ENCODE measurements at regions not wholly inside any gene's neighbourhood (a gene's known extent, or its start where the extent isn't known, plus 50 kb on each side); places are given as distances from the start of the nearest gene placed in this dataset.

DNA sequence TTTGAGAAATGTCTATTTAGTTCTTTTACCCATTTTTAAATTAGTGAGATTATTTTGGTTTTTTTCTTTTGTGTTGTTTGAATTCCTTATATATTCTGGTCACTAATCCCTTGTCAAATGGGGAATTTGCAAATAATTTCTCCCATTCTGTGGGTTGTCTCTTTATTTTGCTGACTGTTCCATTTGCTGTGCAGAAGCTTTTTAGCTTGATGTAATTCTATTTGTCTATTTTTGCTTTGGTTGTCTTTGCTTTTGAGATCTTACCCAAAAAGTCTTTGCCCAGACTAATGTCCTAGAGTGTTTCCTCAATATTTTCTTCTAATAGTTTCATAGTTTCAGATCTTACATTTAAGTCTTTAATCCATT, 472.9 kb downstream of the TBL1XR1 start:
- H3K9me3 ChIP-seq (ENCODE audit: insufficient read depth, low read length) = no peaks in the 10 kb centered on the region
- no peak overlapping the region for H3K9ac ChIP-seq (ENCODE audit: insufficient read length, low read depth)
- H3K36me3 ChIP-seq (ENCODE audit: insufficient read depth, insufficient read length, low read length) = no peaks in the 10 kb centered on the region
- no peak for DNase-seq (ENCODE audit: low read depth, low spot score)
- no peak overlapping the region for H3K4me3 ChIP-seq (ENCODE audit: insufficient read length, low read depth)
- no peaks in the 10 kb centered on the region for H3K4me1 ChIP-seq (ENCODE audit: insufficient read depth, insufficient read length)
- H3K27me3 ChIP-seq (ENCODE audit: insufficient read depth, insufficient read length) = no peaks in the 10 kb centered on the region
- TF ChIP-seq ZNF274 (IDR thresholded peaks at IDR 0.05; ENCODE audit: low read depth, low read length) = no peak
- TF ChIP-seq YY1 (IDR thresholded peaks at IDR 0.05; ENCODE audit: insufficient read depth, insufficient read length) = no peak
- TF ChIP-seq SUZ12 (IDR thresholded peaks at IDR 0.05; ENCODE audit: extremely low read depth, insufficient read depth, insufficient read length) = no peak

DNA sequence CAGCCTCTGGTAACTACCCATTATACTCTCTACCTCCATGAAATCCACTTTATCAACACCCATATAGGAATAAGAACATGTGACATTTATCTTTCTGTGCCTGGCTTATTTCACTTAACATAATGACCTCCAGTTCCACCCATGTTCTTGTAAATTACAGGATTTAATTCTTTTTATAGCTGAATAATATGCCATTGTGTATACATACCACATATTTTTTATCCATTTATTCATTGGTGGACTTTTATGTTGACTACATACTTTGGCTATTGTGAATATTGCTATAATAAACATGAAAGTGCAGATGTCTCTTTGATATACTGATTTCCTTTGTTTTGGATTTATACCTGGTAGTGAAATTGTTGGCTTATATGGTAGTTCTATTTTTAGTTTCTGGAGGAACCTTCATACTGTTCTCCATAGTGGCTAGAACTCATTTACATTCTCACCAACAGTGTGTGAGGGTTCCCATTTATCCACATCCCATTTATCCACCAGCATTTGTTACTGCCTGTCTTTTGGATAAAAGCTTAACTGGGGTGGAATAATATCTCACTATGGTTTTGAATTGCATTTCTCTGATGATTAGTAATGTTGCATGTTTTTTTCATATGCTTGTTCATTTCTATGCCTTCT, 473.4 kb downstream of the TBL1XR1 start:
- Histone ChIP-seq H3K27me3 (ENCODE audit: insufficient read depth, insufficient read length) (no peaks in the 10 kb centered on the region), H3K36me3 (ENCODE audit: insufficient read depth, insufficient read length, low read length) (no peaks in the 10 kb centered on the region), H3K4me1 (ENCODE audit: insufficient read depth, insufficient read length) (no peaks in the 10 kb centered on the region), H3K4me3 (ENCODE audit: insufficient read length, low read depth) (no peak overlapping the region), H3K9ac (ENCODE audit: insufficient read length, low read depth) (no peak overlapping the region), H3K9me3 (ENCODE audit: insufficient read depth, low read length) (no peaks in the 10 kb centered on the region)
- TF ChIP-seq YY1 (IDR thresholded peaks at IDR 0.05; ENCODE audit: insufficient read depth, insufficient read length) (no peak), SUZ12 (IDR thresholded peaks at IDR 0.05; ENCODE audit: extremely low read depth, insufficient read depth, insufficient read length) (no peak), ZNF274 (IDR thresholded peaks at IDR 0.05; ENCODE audit: low read depth, low read length) (no peak)
- no peak for DNase-seq (ENCODE audit: low read depth, low spot score)

GRCh38 chr3:176714034-176714433, 483.2 kb downstream of the TBL1XR1 start:
- Histone ChIP-seq H3K36me3 (ENCODE audit: insufficient read depth, insufficient read length, low read length) (no peaks in the 10 kb centered on the region), H3K9ac (ENCODE audit: insufficient read length, low read depth) (no peak overlapping the region), H3K4me3 (ENCODE audit: insufficient read length, low read depth) (no peak overlapping the region), H3K27me3 (ENCODE audit: insufficient read depth, insufficient read length) (no peaks in the 10 kb centered on the region), H3K4me1 (ENCODE audit: insufficient read depth, insufficient read length) (no peaks in the 10 kb centered on the region), H3K9me3 (ENCODE audit: insufficient read depth, low read length) (no peaks in the 10 kb centered on the region)
- no peak for TF ChIP-seq YY1 (IDR thresholded peaks at IDR 0.05; ENCODE audit: insufficient read depth, insufficient read length)
- no peak for TF ChIP-seq ZNF274 (IDR thresholded peaks at IDR 0.05; ENCODE audit: low read depth, low read length)
- TF ChIP-seq SUZ12 (IDR thresholded peaks at IDR 0.05; ENCODE audit: extremely low read depth, insufficient read depth, insufficient read length) = no peak
- DNase-seq (ENCODE audit: low read depth, low spot score) = no peak

GRCh38 chr3:176712191-176712590, 485.1 kb downstream of the TBL1XR1 start:
- DNase-seq (ENCODE audit: low read depth, low spot score) = no peak
- Histone ChIP-seq H3K4me1 (ENCODE audit: insufficient read depth, insufficient read length) (no peaks in the 10 kb centered on the region), H3K27me3 (ENCODE audit: insufficient read depth, insufficient read length) (no peaks in the 10 kb centered on the region), H3K36me3 (ENCODE audit: insufficient read depth, insufficient read length, low read length) (no peaks in the 10 kb centered on the region), H3K9ac (ENCODE audit: insufficient read length, low read depth) (no peak overlapping the region), H3K4me3 (ENCODE audit: insufficient read length, low read depth) (no peak overlapping the region), H3K9me3 (ENCODE audit: insufficient read depth, low read length) (no peaks in the 10 kb centered on the region)
- no peak for TF ChIP-seq ZNF274 (IDR thresholded peaks at IDR 0.05; ENCODE audit: low read depth, low read length)

DNA sequence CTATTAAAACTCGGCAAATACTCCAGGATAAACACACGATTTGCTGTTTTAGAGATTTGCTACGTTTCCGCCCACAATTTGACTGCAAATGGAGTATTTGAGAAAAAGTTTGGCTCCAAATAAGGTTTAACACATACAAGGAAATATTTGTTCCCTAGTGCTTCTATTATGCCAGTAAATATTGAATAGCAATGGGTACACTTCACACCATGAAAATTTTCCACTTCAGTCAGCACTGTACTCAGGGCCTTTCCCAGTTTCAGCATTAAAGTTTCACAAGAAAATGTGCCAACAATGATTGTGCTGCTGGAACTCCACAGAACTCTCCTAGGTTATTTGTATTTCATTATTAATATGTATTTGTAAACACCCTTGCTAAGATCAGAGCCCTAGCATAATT, 498.0 kb downstream of the TBL1XR1 start:
- Histone ChIP-seq H3K9ac (ENCODE audit: insufficient read length, low read depth) (no peak overlapping the region), H3K27me3 (ENCODE audit: insufficient read depth, insufficient read length) (no peaks in the 10 kb centered on the region), H3K4me3 (ENCODE audit: insufficient read length, low read depth) (no peak overlapping the region), H3K36me3 (ENCODE audit: insufficient read depth, insufficient read length, low read length) (no peaks in the 10 kb centered on the region), H3K9me3 (ENCODE audit: insufficient read depth, low read length) (no peaks in the 10 kb centered on the region), H3K4me1 (ENCODE audit: insufficient read depth, insufficient read length) (no peaks in the 10 kb centered on the region)
- no peak for TF ChIP-seq SUZ12 (IDR thresholded peaks at IDR 0.05; ENCODE audit: extremely low read depth, insufficient read depth, insufficient read length)
- no peak for TF ChIP-seq ZNF274 (IDR thresholded peaks at IDR 0.05; ENCODE audit: low read depth, low read length)
- TF ChIP-seq YY1 (IDR thresholded peaks at IDR 0.05; ENCODE audit: insufficient read depth, insufficient read length) = no peak
- DNase-seq (ENCODE audit: low read depth, low spot score) = no peak

GRCh38 chr3:176697284-176697889, 499.9 kb downstream of the TBL1XR1 start:
- no peak for TF ChIP-seq YY1 (IDR thresholded peaks at IDR 0.05; ENCODE audit: insufficient read depth, insufficient read length)
- TF ChIP-seq ZNF274 (IDR thresholded peaks at IDR 0.05; ENCODE audit: low read depth, low read length) = no peak
- no peak for TF ChIP-seq SUZ12 (IDR thresholded peaks at IDR 0.05; ENCODE audit: extremely low read depth, insufficient read depth, insufficient read length)
- no peaks in the 10 kb centered on the region for H3K27me3 ChIP-seq (ENCODE audit: insufficient read depth, insufficient read length)
- no peaks in the 10 kb centered on the region for H3K9me3 ChIP-seq (ENCODE audit: insufficient read depth, low read length)
- no peak overlapping the region for H3K9ac ChIP-seq (ENCODE audit: insufficient read length, low read depth)
- H3K36me3 ChIP-seq (ENCODE audit: insufficient read depth, insufficient read length, low read length) = no peaks in the 10 kb centered on the region
- no peak overlapping the region for H3K4me3 ChIP-seq (ENCODE audit: insufficient read length, low read depth)
- no peaks in the 10 kb centered on the region for H3K4me1 ChIP-seq (ENCODE audit: insufficient read depth, insufficient read length)
- no peak for DNase-seq (ENCODE audit: low read depth, low spot score)

- Histone ChIP-seq H3K4me1 (ENCODE audit: insufficient read depth, insufficient read length) (no peaks in the 10 kb centered on the region), H3K9ac (ENCODE audit: insufficient read length, low read depth) (no peak overlapping the region), H3K9me3 (ENCODE audit: insufficient read depth, low read length) (no peaks in the 10 kb centered on the region), H3K27me3 (ENCODE audit: insufficient read depth, insufficient read length) (no peaks in the 10 kb centered on the region), H3K36me3 (ENCODE audit: insufficient read depth, insufficient read length, low read length) (no peaks in the 10 kb centered on the region), H3K4me3 (ENCODE audit: insufficient read length, low read depth) (no peak overlapping the region)
- TF ChIP-seq YY1 (IDR thresholded peaks at IDR 0.05; ENCODE audit: insufficient read depth, insufficient read length) = no peak
- no peak for TF ChIP-seq SUZ12 (IDR thresholded peaks at IDR 0.05; ENCODE audit: extremely low read depth, insufficient read depth, insufficient read length)
- no peak for TF ChIP-seq ZNF274 (IDR thresholded peaks at IDR 0.05; ENCODE audit: low read depth, low read length)
- no peak for DNase-seq (ENCODE audit: low read depth, low spot score)
These were observed 500.5 kb downstream of the TBL1XR1 start for GRCh38 chr3:176696816-176697215.
